ENCODE measurements at regions not wholly inside any gene's neighbourhood (a gene's known extent, or its start where the extent isn't known, plus 50 kb on each side); places are given as distances from the start of the nearest gene placed in this dataset.

DNA sequence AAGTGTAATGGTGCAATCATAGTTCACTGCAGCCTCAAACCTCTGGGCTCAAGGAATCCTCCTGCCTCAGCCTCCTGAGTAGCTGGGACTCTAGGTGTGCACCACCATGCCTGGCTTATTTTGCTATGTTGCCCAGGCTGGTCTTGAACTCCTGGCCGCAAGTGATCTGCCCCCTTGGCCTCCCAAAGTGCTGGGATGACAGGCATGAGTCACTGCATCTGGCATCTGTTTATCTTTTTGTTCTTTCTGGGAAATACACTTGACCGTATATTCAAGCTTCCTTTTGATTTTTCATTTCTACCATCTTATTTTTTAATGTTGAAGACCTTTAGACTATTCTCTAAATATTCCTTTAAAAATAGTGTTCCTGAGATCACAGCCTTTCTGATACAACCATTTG lies 82.4 kb upstream of the OSBPL8 start:
- H3K27me3 ChIP-seq (ENCODE audit: control insufficient read depth in 3 of 3, insufficient read depth in 3 of 3, low read depth in 1 of 3, low read length in 3 of 3), result no peaks in the 10 kb centered on the region
- no peaks in the 10 kb centered on the region for H3K9me3 ChIP-seq (replicated peaks in 1 of 2; ENCODE audit: control insufficient read depth in 2 of 2, insufficient read depth in 1 of 2, low read depth in 1 of 2, low read length in 2 of 2)
- no peak overlapping the region for H2BK15ac ChIP-seq (ENCODE audit: low read length)
- H4K91ac ChIP-seq (ENCODE audit: low read depth, low read length, poor library complexity), result no peak overlapping the region
- no peaks in the 10 kb centered on the region for H3K79me1 ChIP-seq (ENCODE audit: low read depth, low read length)
- H3K23ac ChIP-seq (ENCODE audit: low read depth, low read length, poor library complexity), result no peak overlapping the region
- no peak overlapping the region for H3K14ac ChIP-seq (ENCODE audit: low read length)
- no peak overlapping the region for H2AK5ac ChIP-seq (ENCODE audit: low read depth, low read length)
- no peak overlapping the region for H3K4ac ChIP-seq (ENCODE audit: low read length)
- no peak overlapping the region for H2BK12ac ChIP-seq (ENCODE audit: low read length)
- WGBS, 2 donors (ENCODE audit: extremely low coverage in 2 of 2, insufficient read length in 2 of 2, insufficient replicate concordance in 1 of 2), result no CpG with 5 or more reads among the region's 2 CpGs
- H3K36me3 ChIP-seq (replicated peaks in 1 of 2; ENCODE audit: control insufficient read depth in 2 of 2, insufficient read depth in 2 of 2, low read length in 2 of 2), result no peaks in the 10 kb centered on the region
- H3K4me2 ChIP-seq (ENCODE audit: insufficient read depth, low read length, poor library complexity, severe bottlenecking), result no peak overlapping the region
- H2AFZ ChIP-seq (ENCODE audit: low read length), result no peak overlapping the region
- H2BK120ac ChIP-seq (ENCODE audit: low read depth, low read length), result no peak overlapping the region
- H3K4me3 ChIP-seq (ENCODE audit: low read length in 2 of 2), result no peak overlapping the region
- H3K4me1 ChIP-seq (ENCODE audit: control insufficient read depth in 2 of 2, insufficient read depth in 1 of 2, low read depth in 1 of 2, low read length in 2 of 2), result no peaks in the 10 kb centered on the region
- no peak overlapping the region for H3K18ac ChIP-seq (ENCODE audit: low read length)
- H3K27ac ChIP-seq (replicated peaks; ENCODE audit: low read length), result no peak overlapping the region
- H4K8ac ChIP-seq (ENCODE audit: low read depth, low read length), result no peak overlapping the region
- no peak for DNase-seq (ENCODE audit: low spot score)
- no peak overlapping the region for H3K9ac ChIP-seq (ENCODE audit: low read depth, low read length, poor library complexity)
- H2BK5ac ChIP-seq (ENCODE audit: low read length), result no peak overlapping the region

DNA sequence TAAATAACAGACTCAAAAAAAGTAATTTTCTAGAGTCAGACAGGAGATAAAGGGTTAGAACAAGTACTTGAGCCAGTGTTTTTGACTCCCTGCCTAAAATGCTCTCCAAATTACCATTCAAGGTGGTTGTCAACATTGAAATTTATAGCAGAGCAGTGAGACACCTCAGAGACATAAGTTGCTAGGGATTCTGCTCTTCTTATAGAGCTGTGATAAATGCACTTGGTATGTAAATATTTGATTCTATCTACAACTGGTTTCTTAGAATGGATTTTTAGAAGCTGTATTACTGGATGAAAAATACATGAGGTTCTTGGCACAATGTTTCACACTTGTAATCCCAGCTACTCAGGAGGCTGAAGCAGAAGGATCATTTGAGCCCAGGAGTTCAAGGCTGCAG lies 83.9 kb upstream of the OSBPL8 start:
- Histone ChIP-seq H3K4me1 (ENCODE audit: control insufficient read depth in 2 of 2, insufficient read depth in 1 of 2, low read depth in 1 of 2, low read length in 2 of 2) (no peaks in the 10 kb centered on the region), H3K4me2 (ENCODE audit: insufficient read depth, low read length, poor library complexity, severe bottlenecking) (no peak overlapping the region), H3K27ac (replicated peaks; ENCODE audit: low read length) (no peak overlapping the region), H3K4me3 (ENCODE audit: low read length in 2 of 2) (no peak overlapping the region), H2BK120ac (ENCODE audit: low read depth, low read length) (no peak overlapping the region), H3K4ac (ENCODE audit: low read length) (no peak overlapping the region), H4K91ac (ENCODE audit: low read depth, low read length, poor library complexity) (no peak overlapping the region), H3K18ac (ENCODE audit: low read length) (no peak overlapping the region), H2BK12ac (ENCODE audit: low read length) (no peak overlapping the region), H3K27me3 (ENCODE audit: control insufficient read depth in 3 of 3, insufficient read depth in 3 of 3, low read depth in 1 of 3, low read length in 3 of 3) (no peaks in the 10 kb centered on the region), H2AK5ac (ENCODE audit: low read depth, low read length) (no peak overlapping the region), H2AFZ (ENCODE audit: low read length) (no peak overlapping the region), H3K36me3 (replicated peaks in 1 of 2; ENCODE audit: control insufficient read depth in 2 of 2, insufficient read depth in 2 of 2, low read length in 2 of 2) (no peaks in the 10 kb centered on the region), H4K8ac (ENCODE audit: low read depth, low read length) (no peak overlapping the region), H3K79me1 (ENCODE audit: low read depth, low read length) (no peaks in the 10 kb centered on the region), H3K14ac (ENCODE audit: low read length) (no peak overlapping the region), H3K9me3 (replicated peaks in 1 of 2; ENCODE audit: control insufficient read depth in 2 of 2, insufficient read depth in 1 of 2, low read depth in 1 of 2, low read length in 2 of 2) (no peaks in the 10 kb centered on the region), H2BK5ac (ENCODE audit: low read length) (no peak overlapping the region), H3K23ac (ENCODE audit: low read depth, low read length, poor library complexity) (no peak overlapping the region), H2BK15ac (ENCODE audit: low read length) (no peak overlapping the region), H3K9ac (ENCODE audit: low read depth, low read length, poor library complexity) (no peak overlapping the region)
- DNase-seq (ENCODE audit: low spot score), result no peak

DNA sequence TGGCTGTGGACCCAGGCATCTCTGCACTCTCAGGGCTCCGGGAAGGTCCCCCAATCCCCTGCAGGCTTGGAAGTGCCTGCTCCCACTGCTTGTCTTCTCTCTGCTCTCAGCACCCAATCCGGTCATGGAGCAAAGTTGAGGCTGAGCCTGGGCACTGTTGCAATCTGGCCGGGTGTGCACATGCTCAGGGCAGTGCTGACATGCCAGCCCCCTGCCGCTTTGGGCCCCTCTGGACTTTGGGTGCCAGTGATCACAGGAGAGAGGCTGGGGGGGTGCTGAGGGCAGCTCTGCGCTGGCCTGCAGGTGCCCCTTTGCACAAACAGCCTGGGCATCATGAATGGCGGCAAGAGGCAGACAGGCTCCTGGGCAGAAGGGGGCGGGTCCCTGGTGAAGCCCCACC lies 85.4 kb upstream of the OSBPL8 start:
- Histone ChIP-seq H3K18ac (ENCODE audit: low read length) (peak overlapping the region; percentile 44), H3K14ac (ENCODE audit: low read length) (no peak overlapping the region), H4K8ac (ENCODE audit: low read depth, low read length) (peak overlapping the region; percentile 1), H3K4ac (ENCODE audit: low read length) (no peak overlapping the region), H2BK120ac (ENCODE audit: low read depth, low read length) (no peak overlapping the region), H3K4me1 (ENCODE audit: control insufficient read depth in 2 of 2, insufficient read depth in 1 of 2, low read depth in 1 of 2, low read length in 2 of 2) (no peaks in the 10 kb centered on the region), H2BK12ac (ENCODE audit: low read length) (no peak overlapping the region), H3K27ac (replicated peaks; ENCODE audit: low read length) (no peak overlapping the region), H2AFZ (ENCODE audit: low read length) (no peak overlapping the region), H2BK5ac (ENCODE audit: low read length) (no peak overlapping the region), H2BK15ac (ENCODE audit: low read length) (no peak overlapping the region), H3K79me1 (ENCODE audit: low read depth, low read length) (no peaks in the 10 kb centered on the region), H3K36me3 (replicated peaks in 1 of 2; ENCODE audit: control insufficient read depth in 2 of 2, insufficient read depth in 2 of 2, low read length in 2 of 2) (no peaks in the 10 kb centered on the region), H3K4me3 (ENCODE audit: low read length in 2 of 2) (no peak overlapping the region), H3K4me2 (ENCODE audit: insufficient read depth, low read length, poor library complexity, severe bottlenecking) (no peak overlapping the region), H3K27me3 (ENCODE audit: control insufficient read depth in 3 of 3, insufficient read depth in 3 of 3, low read depth in 1 of 3, low read length in 3 of 3) (no peaks in the 10 kb centered on the region), H4K91ac (ENCODE audit: low read depth, low read length, poor library complexity) (no peak overlapping the region), H3K23ac (ENCODE audit: low read depth, low read length, poor library complexity) (peak overlapping the region; percentile 35), H3K9me3 (replicated peaks in 1 of 2; ENCODE audit: control insufficient read depth in 2 of 2, insufficient read depth in 1 of 2, low read depth in 1 of 2, low read length in 2 of 2) (no peaks in the 10 kb centered on the region), H3K9ac (ENCODE audit: low read depth, low read length, poor library complexity) (no peak overlapping the region), H2AK5ac (ENCODE audit: low read depth, low read length) (peak overlapping the region; percentile 49)
- no CpG with 5 or more reads among the region's 7 CpGs for WGBS, 2 donors (ENCODE audit: extremely low coverage in 2 of 2, insufficient read length in 2 of 2, insufficient replicate concordance in 1 of 2)
- DNase-seq (ENCODE audit: low spot score), result no peak

DNA sequence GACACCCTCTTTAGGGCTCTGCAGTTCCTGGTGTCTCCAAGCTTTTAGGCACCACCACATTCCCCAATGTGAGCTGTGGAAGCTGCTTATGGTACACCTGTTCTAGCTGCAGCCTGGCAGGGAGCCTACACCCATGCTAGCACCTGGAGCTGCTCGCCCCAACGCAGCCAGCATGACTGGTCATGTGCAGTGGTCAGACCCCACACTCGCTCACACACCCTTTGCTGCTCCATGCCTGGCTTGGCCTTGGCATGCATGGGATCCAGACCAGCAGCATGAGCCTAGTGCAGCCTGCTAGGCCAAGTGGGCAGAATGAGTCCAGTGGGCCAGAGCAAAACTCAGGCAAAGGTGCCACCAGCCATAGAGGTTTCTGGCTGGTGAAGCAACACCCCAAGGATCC lies 86.4 kb upstream of the OSBPL8 start:
- WGBS, 2 donors (ENCODE audit: extremely low coverage in 2 of 2, insufficient read length in 2 of 2, insufficient replicate concordance in 1 of 2), result no CpG with 5 or more reads among the region's 3 CpGs
- Histone ChIP-seq H3K4me1 (ENCODE audit: control insufficient read depth in 2 of 2, insufficient read depth in 1 of 2, low read depth in 1 of 2, low read length in 2 of 2) (no peaks in the 10 kb centered on the region), H3K18ac (ENCODE audit: low read length) (peak overlapping the region; percentile 15), H2BK15ac (ENCODE audit: low read length) (no peak overlapping the region), H3K4me3 (ENCODE audit: low read length in 2 of 2) (peak overlapping the region in 1 of 2 donors; percentile 34), H3K14ac (ENCODE audit: low read length) (no peak overlapping the region), H2BK12ac (ENCODE audit: low read length) (no peak overlapping the region), H2AK5ac (ENCODE audit: low read depth, low read length) (no peak overlapping the region), H3K27me3 (ENCODE audit: control insufficient read depth in 3 of 3, insufficient read depth in 3 of 3, low read depth in 1 of 3, low read length in 3 of 3) (no peaks in the 10 kb centered on the region), H3K36me3 (replicated peaks in 1 of 2; ENCODE audit: control insufficient read depth in 2 of 2, insufficient read depth in 2 of 2, low read length in 2 of 2) (no peaks in the 10 kb centered on the region), H2BK120ac (ENCODE audit: low read depth, low read length) (no peak overlapping the region), H3K79me1 (ENCODE audit: low read depth, low read length) (no peaks in the 10 kb centered on the region), H2BK5ac (ENCODE audit: low read length) (no peak overlapping the region), H3K23ac (ENCODE audit: low read depth, low read length, poor library complexity) (no peak overlapping the region), H3K9ac (ENCODE audit: low read depth, low read length, poor library complexity) (no peak overlapping the region), H4K8ac (ENCODE audit: low read depth, low read length) (no peak overlapping the region), H3K9me3 (replicated peaks in 1 of 2; ENCODE audit: control insufficient read depth in 2 of 2, insufficient read depth in 1 of 2, low read depth in 1 of 2, low read length in 2 of 2) (no peaks in the 10 kb centered on the region), H3K27ac (replicated peaks; ENCODE audit: low read length) (no peak overlapping the region), H3K4ac (ENCODE audit: low read length) (no peak overlapping the region), H3K4me2 (ENCODE audit: insufficient read depth, low read length, poor library complexity, severe bottlenecking) (no peak overlapping the region), H4K91ac (ENCODE audit: low read depth, low read length, poor library complexity) (no peak overlapping the region), H2AFZ (ENCODE audit: low read length) (no peak overlapping the region)
- DNase-seq (ENCODE audit: low spot score), result no peak
